Ecto neural progenitor cell (in vitro differentiated cells): ENCODE measurements at regions not wholly inside any gene's neighbourhood (a gene's known extent, or its start where the extent isn't known, plus 50 kb on each side); places are given as distances from the start of the nearest gene placed in this dataset.
A peak's percentile ranks its signal among the peaks of the same experiment; 100 is the strongest.
"Not testable (repeated sequence)": the region's sequence is repeated elsewhere in the genome, so short reads cannot be mapped to it uniquely, and the experiment has no call there.

Experiments
- DNase-seq: peaks from one replicate; pipeline ENCODE4 v3.0.0-alpha.2; 2018; ENCODE audit warnings: low spot score

DNA sequence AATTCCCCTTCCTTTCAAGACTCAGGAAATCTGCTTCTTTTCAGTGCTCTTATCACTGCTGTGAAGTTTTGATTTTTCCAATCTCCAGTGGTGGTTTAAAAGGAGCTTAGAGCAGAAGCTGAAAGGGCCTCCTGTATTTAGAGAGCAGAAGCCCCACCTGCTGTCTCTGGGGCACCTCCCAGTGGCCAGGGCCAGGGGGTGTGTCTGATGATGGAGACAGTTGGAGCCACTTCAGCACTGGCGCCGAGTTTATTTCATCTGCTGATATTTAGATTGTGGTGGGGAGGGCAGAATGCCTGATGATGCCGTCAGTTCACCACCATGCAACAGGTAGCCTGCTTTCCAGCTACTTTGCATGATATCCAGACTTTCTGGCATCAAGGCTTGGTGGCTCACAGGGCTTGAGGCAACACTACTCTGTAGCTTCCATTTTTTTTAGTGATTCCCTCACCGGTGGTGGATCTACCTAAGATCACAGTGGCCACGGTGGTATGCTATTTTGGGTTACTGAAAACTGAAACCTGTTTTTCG lies 371.9 kb downstream of the KCNRG start:
- peak; percentile 69 for DNase-seq

GRCh38 chr13:50388481-50388880 lies 373.2 kb downstream of the KCNRG start:
- no peak for DNase-seq

DNA sequence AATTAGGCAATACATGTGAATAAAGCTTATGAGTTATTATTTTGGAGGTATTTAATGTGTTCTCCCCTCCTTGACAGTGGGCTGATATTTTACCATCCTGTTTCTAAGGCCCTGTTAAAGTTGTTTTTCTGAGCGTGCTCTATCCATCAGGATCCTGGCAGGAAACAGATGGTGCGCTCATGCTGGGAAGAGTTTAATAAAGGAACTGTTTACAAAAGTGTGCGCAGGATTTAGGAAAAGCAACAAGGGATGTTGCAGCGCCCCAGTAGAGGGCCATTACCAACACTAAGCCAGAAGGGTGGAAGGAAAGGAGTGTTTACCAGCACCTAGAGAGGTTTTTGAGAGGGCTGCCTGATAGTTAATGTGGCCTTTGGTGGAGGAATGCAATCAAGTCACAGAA lies 374.5 kb downstream of the KCNRG start:
- no peak for DNase-seq

GRCh38 chr13:50390503-50391248 lies 375.4 kb downstream of the KCNRG start:
- DNase-seq = no peak

GRCh38 chr13:50392977-50393376 lies 377.7 kb downstream of the KCNRG start:
- DNase-seq = no peak

DNA sequence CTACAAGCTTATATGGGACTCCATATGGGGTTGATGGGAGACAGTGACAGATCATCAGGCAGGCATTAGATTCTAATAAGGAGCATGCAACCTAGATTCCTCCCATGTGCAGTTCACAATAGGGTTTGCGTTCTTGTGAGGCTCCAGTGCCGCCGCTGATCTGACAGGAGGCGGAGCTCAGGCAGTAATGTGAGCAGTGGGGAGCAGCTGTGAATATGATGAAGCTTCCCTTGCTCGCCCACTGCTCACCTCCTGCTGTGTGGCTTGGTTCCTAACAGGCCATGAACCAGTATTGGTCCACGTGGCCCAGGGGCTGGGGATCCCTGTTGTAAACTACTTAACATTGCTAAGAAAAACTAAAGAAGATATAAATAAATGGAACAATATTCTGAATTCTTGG lies 378.4 kb downstream of the KCNRG start:
- DNase-seq = peak; percentile 72

GRCh38 chr13:50396001-50396400 lies 380.8 kb downstream of the KCNRG start:
- DNase-seq = no peak

DNA sequence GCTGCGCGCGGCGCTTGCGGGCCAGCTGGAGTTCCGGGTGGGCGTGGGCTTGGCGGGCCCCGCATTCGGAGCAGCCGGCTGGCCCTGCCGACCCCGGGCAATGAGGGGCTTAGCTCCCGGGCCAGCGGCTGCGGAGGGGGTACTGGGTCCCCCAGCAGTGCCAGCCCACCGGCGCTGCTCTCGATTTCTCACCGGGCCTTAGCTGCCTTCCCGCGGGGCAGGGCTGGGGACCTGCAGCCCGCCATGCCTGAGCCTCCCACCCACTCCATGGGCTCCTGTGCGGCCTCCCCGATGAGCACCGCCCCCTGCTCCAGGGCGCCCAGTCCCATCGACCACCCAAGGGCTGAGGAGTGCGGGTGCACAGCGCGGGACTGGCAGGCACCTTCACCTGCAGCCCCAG lies 381.4 kb downstream of the KCNRG start:
- DNase-seq = not testable (repeated sequence)

DNA sequence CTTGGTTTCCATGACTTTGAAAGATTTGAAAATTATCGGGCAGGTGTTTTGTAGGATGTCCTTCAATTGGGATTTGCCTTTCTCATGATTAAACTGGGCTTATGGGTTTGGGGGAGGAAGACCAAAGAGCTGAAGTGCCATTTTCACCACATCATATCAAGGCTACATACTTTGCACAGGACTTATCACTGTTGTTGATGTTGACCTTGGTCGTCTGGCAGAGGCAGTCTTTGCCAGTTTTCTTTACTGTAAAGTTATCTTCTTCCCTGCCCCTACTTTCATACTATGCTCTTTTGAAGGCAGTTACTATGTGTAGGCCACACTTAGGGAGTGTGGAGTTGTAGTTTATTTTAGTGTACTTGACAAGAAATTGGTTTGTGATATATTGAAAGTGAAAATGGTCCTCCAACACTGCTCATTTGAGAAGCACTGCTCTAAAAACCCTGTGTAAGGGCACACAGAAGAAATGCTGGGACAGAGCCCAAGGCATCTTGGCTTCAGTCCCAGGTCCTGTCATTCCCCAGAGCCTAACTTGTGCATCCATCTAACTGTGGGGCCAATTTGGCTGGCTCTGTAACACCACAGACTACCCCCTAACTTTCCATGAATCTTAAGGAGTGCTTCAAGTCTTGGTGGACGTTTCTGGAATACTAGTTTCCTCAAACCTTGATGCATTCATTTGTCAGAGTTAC lies 384.9 kb downstream of the KCNRG start:
- no peak for DNase-seq

- no peak for DNase-seq
These were observed 385.8 kb downstream of the KCNRG start for GRCh38 chr13:50401049-50401505.

DNA sequence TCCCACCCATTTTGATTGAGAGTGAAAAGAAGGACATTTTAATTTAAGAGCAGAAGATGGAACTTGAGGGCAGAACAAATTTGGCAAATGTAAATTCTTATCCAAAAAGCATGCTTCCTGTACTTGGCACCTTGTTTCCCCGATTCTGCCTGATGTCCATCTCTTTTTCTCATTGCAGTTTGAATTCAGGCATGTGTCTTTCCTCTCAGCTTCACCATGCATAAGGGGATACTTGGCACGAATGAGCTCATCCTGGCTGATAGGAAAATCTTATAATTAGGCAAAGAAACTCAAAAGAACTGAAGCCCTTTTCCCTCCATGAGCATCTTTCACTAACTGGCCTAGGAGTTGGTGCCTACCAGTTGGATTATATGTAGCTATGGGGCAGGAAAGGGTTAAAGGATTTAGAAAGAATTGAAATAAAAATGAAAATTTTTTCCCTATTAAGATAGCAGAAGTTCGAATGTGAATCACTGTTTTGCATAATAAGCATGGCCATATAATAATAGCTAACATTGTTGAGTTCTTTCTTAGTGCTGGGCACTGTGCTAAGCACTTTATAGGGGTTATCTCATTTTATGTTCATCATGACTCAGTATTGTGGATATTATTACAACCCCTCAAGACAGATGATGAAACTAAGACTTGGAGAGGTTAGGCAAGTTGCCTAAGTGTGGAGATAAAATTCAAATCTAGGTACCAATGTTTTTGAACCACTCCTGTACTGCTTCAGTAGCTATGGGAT lies 386.6 kb downstream of the KCNRG start:
- no peak for DNase-seq

GRCh38 chr13:50403311-50403710 lies 388.1 kb downstream of the KCNRG start:
- no peak for DNase-seq

DNA sequence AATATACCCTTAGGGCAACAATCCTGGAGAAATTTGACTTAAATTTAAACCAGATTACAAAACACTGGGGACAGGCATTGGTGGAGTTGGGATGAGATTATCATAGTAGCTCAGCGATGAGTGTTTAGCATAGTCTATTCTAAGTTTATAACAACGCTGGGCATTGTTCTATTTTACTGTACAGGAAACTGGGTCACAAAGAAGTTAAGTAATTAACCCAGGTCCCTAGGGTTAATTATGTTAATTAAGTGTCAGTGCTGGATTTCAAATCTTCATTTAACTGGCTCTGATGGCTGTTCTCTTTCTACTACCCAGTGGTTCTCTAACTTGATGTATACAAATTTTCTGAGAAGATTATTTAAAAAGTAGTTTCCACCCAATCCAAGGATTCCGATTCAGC lies 388.9 kb downstream of the KCNRG start:
- no peak for DNase-seq

- DNase-seq = no peak
These were observed 389.5 kb downstream of the KCNRG start for GRCh38 chr13:50404769-50405168.

GRCh38 chr13:50406831-50407230 lies 391.6 kb downstream of the KCNRG start:
- DNase-seq = no peak

DNA sequence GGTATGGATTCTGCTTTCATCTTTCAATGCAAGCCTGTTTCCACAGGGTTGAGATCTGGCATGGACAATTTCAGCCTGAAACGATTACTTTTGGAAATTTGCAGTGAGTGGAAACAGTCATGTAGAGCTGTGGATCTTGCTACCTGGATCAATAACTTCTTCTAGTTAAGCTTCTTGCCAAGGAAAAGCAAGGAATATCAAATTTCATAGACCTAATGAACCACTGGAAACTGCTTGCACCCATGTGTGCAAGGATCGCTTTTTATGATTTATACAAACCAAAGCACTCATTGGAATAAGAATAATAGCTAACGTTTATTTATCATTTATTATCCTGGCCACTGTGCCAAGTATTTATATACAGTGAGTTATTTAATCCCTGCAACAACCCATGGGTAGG lies 392.8 kb downstream of the KCNRG start:
- DNase-seq = no peak

DNA sequence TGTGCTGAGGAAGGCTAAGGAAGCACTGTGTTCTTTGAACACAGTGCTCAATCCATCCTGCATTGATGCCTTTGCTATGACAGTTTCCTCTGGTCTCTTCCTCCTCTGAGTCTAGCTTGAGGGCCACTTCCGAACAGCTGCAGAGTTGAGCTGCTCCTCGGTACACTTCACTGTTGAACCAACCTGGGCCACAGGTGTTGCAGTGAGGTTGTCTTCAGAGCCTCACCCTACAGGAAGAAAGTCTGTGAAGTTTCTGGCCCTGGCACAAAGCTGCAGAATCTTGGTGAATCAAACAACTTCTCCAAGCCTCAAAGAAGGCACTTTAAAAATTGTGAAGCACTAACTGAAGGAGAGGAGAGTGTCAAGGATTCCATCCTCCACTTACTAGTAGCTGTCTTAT lies 394.0 kb downstream of the KCNRG start:
- no peak for DNase-seq

- DNase-seq = peak; percentile 49
These were observed 395.9 kb downstream of the KCNRG start for GRCh38 chr13:50410921-50411746.

GRCh38 chr13:50412046-50412617 lies 396.9 kb downstream of the KCNRG start:
- DNase-seq = no peak

DNA sequence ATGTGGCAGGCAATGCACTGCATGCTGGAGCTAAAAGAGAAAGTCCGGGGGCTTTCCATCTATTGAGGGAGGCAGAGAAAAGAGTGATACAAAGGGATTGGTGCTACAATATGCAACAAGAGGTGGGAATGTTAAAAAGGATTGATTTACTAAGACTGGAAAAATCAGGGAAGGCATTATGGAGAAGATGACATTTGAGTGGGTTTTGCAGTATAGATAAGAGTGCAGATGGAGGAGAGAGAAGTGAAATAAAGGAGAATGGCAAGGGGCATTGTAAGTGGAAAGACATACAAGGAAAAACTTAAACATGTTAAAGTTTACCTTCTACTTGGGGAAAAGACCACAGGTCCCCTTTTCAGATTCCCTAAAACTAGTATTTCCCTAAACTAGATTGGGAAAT lies 399.4 kb downstream of the KCNRG start:
- DNase-seq = no peak

- DNase-seq = no peak
These were observed 400.2 kb downstream of the KCNRG start for GRCh38 chr13:50415428-50415827.
